K562 (cell line): ENCODE measurements at regions not wholly inside any gene's neighbourhood (a gene's known extent, or its start where the extent isn't known, plus 50 kb on each side); places are given as distances from the start of the nearest gene placed in this dataset.

ENCODE experiments used
- ATAC-seq: fragments of 200-7000 bp; cut with Tn5 transposase; 3 replicates; pipeline ENCODE4 v1.9.1; 2020; ENCODE audit warnings: moderate library complexity
- BruUV-seq: library from RNA; stranded (reverse); fragments of 400-500 nt; replicated peaks from 2 replicates; lab custom pipeline; 2021; lab: Mats Ljungman, UMichigan
- CTCF ChIA-PET: fragments of 300-600 bp; formaldehyde crosslinking; extraction: SDS; loops from one replicate; lab custom pipeline; 2021; ENCODE audit warnings: low intra/inter-chr PET ratio; lab: Yijun Ruan, JAX
- POLR2A ChIA-PET: fragments of 300-600, 350-650 bp; sonication (Branson Sonifier 250); formaldehyde crosslinking; extraction: SDS; loops from one replicate; lab custom pipeline; 2021; ENCODE audit warnings: antibody characterized with exemption, inconsistent platforms; lab: Yijun Ruan, JAX
- DNase-seq, 4 experiments: peaks; one replicate each; pipeline versions ENCODE4 v3.0.0 to v3.0.0-alpha.2; 2011 to 2018; ENCODE audit warnings: low spot score in 3 of 4, mixed read lengths in 3 of 4; ENCODE audit errors: extremely low read depth in 1 of 4
- FAIRE-seq: peaks from 2 replicates; lab custom pipeline; 2011; peaks lifted over from hg19 to GRCh38; lab: Jason Lieb, UNC
- H2AFZ ChIP-seq: 2 replicates; pipeline ENCODE4 v1.6.0; 2011; ENCODE audit warnings: low read depth, low read length, control low read depth, inconsistent platforms
- H3K27ac ChIP-seq: fragments of 200-600 bp; 3 replicates; pipeline ENCODE4 v1.8.0; 2011; ENCODE audit warnings: low read depth, mild to moderate bottlenecking, control low read depth, inconsistent platforms, low read length, moderate library complexity, mixed read lengths; ENCODE audit errors: extremely low read depth
- H3K27me3 ChIP-seq, 2 experiments: fragments of 300-600 bp in 1 of 2; 2 replicates in 1 of 2; 3 replicates in 1 of 2; pipeline versions ENCODE4 v1.6.0 to v1.8.0; 2011; ENCODE audit warnings: inconsistent platforms in 2 of 2, low read length in 2 of 2, mild to moderate bottlenecking in 1 of 2, mixed read lengths in 1 of 2, moderate library complexity in 1 of 2; ENCODE audit not compliant: control insufficient read depth in 2 of 2, insufficient read depth in 2 of 2
- H3K36me3 ChIP-seq: fragments of 300-600 bp; 3 replicates; pipeline ENCODE4 v1.8.0; 2011; ENCODE audit warnings: mild to moderate bottlenecking, low read length, inconsistent platforms; ENCODE audit not compliant: control insufficient read depth, insufficient read depth
- H3K4me1 ChIP-seq, 2 experiments: fragments of 200-600 bp in 1 of 2; replicated peaks in 1 of 2; 2 replicates in 1 of 2; 3 replicates in 1 of 2; pipeline versions ENCODE4 v1.5.1 to v1.8.0; 2011; ENCODE audit warnings: inconsistent platforms in 2 of 2, low read length in 2 of 2, mild to moderate bottlenecking in 1 of 2, mixed read lengths in 1 of 2, moderate library complexity in 1 of 2; ENCODE audit not compliant: control insufficient read depth in 2 of 2, insufficient read depth in 2 of 2
- H3K4me2 ChIP-seq: 2 replicates; pipeline ENCODE4 v1.6.1; 2011; ENCODE audit warnings: low read length, control low read depth, inconsistent platforms, mixed read lengths; ENCODE audit not compliant: insufficient read depth
- H3K4me3 ChIP-seq: fragments of 200-600 bp; sonication (generic), shearing (Covaris generic); 2 replicates; pipeline ENCODE4 v1.5.1; 2016; ENCODE audit warnings: control low read depth, inconsistent platforms
- H3K79me2 ChIP-seq: fragments of 200-600 bp; 3 replicates; pipeline ENCODE4 v1.8.0; 2011; ENCODE audit warnings: low read length, inconsistent platforms; ENCODE audit not compliant: control insufficient read depth, insufficient read depth
- H3K9ac ChIP-seq, 2 experiments: 2 replicates each; pipeline versions ENCODE4 v1.6.0 to v1.6.1; 2011; ENCODE audit warnings: low read depth in 2 of 2, low read length in 2 of 2, control low read depth in 1 of 2, inconsistent platforms in 1 of 2, mild to moderate bottlenecking in 1 of 2, mixed read lengths in 1 of 2; ENCODE audit not compliant: insufficient read depth in 1 of 2
- H3K9me1 ChIP-seq: one replicate; pipeline ENCODE4 v1.6.0; 2011; ENCODE audit warnings: inconsistent platforms, mild to moderate bottlenecking, low read length, moderate library complexity; ENCODE audit not compliant: control insufficient read depth, insufficient read depth
- H3K9me3 ChIP-seq: replicated peaks from 2 replicates; pipeline ENCODE4 v1.5.1; 2011; ENCODE audit warnings: low read depth, low read length, inconsistent platforms; ENCODE audit not compliant: control insufficient read depth, insufficient read depth
- H4K20me1 ChIP-seq: replicated peaks from 2 replicates; pipeline ENCODE4 v1.6.1; 2011; ENCODE audit warnings: low read length, inconsistent platforms, mixed read lengths; ENCODE audit not compliant: control insufficient read depth, insufficient read depth
- DNMT1 ChIP-seq: fragments of 450-650 bp; IDR thresholded peaks from 2 replicates; pipeline ENCODE4 v1.6.1; 2016; ENCODE audit warnings: antibody characterized with exemption, mild to moderate bottlenecking
- MCM5 ChIP-seq: fragments of 450-650 bp; IDR thresholded peaks from 2 replicates; pipeline ENCODE4 v1.6.1; 2016; ENCODE audit warnings: low read depth
- NONO ChIP-seq, 2 experiments: fragments of 200-400 bp in 1 of 2; fragments of 450-650 bp in 1 of 2; formaldehyde crosslinking in 1 of 2; IDR thresholded peaks; 2 replicates each; pipeline ENCODE4 v1.6.1; 2017; ENCODE audit warnings: low read depth in 2 of 2, mild to moderate bottlenecking in 2 of 2, moderate library complexity in 2 of 2, low read length in 1 of 2
- SOX6 ChIP-seq: fragments of 450-650 bp; IDR thresholded peaks from 2 replicates; pipeline ENCODE4 v1.6.1; 2014; ENCODE audit warnings: mild to moderate bottlenecking
- SRF ChIP-seq, 2 experiments: fragments of 250-450, 450-650 bp in 1 of 2; sonication (Bioruptor Pico) in 1 of 2; sonication (generic) in 1 of 2; formaldehyde crosslinking; IDR thresholded peaks; 2 replicates each; pipeline versions ENCODE4 v1.5.0 to v1.5.1; 2020 to 2022; ENCODE audit warnings: mild to moderate bottlenecking in 1 of 2, missing genetic modification reagents in 1 of 2
- TRIM28 ChIP-seq: fragments of 450-650 bp; IDR thresholded peaks from 2 replicates; pipeline ENCODE4 v1.6.1; 2017
- WGBS: fragments of 100-300 bp; shearing (Covaris generic); methylation state at CpG from one replicate; pipeline ENCODE4 v1.1.6; 2016; ENCODE audit warnings: low coverage, mixed read lengths; ENCODE audit not compliant: insufficient coverage; ENCODE audit errors: missing lambda C conversion rate; 5-methylcytosine and 5-hydroxymethylcytosine counted together
- in situ Hi-C: fragments of 300-500 bp; cut with MboI; formaldehyde crosslinking; loops from 4 replicates; pipeline ENCODE4 v1.15.0; 2018; ENCODE audit warnings: inconsistent platforms, mixed read lengths
- intact Hi-C: fragments of 100-400 bp; cut with micrococcal nuclease; formaldehyde crosslinking; loops from 2 replicates; pipeline ENCODE4 v1.14.2; 2022
- TF ChIP-seq, protein P1 (sequence below), 2 experiments: fragments of 450-650 bp in 1 of 2; sonication (generic) in 1 of 2; formaldehyde crosslinking in 1 of 2; IDR thresholded peaks; 2 replicates each; pipeline versions ENCODE4 v1.7.1 to v1.9.0; 2016 to 2022; ENCODE audit warnings: inconsistent platforms in 1 of 2, mild to moderate bottlenecking in 1 of 2, missing genetic modification reagents in 1 of 2

GRCh38 chr16:51402298-51402697 is 251.2 kb upstream of the SALL1 start (continued):
- TF ChIP-seq, protein P1, sequence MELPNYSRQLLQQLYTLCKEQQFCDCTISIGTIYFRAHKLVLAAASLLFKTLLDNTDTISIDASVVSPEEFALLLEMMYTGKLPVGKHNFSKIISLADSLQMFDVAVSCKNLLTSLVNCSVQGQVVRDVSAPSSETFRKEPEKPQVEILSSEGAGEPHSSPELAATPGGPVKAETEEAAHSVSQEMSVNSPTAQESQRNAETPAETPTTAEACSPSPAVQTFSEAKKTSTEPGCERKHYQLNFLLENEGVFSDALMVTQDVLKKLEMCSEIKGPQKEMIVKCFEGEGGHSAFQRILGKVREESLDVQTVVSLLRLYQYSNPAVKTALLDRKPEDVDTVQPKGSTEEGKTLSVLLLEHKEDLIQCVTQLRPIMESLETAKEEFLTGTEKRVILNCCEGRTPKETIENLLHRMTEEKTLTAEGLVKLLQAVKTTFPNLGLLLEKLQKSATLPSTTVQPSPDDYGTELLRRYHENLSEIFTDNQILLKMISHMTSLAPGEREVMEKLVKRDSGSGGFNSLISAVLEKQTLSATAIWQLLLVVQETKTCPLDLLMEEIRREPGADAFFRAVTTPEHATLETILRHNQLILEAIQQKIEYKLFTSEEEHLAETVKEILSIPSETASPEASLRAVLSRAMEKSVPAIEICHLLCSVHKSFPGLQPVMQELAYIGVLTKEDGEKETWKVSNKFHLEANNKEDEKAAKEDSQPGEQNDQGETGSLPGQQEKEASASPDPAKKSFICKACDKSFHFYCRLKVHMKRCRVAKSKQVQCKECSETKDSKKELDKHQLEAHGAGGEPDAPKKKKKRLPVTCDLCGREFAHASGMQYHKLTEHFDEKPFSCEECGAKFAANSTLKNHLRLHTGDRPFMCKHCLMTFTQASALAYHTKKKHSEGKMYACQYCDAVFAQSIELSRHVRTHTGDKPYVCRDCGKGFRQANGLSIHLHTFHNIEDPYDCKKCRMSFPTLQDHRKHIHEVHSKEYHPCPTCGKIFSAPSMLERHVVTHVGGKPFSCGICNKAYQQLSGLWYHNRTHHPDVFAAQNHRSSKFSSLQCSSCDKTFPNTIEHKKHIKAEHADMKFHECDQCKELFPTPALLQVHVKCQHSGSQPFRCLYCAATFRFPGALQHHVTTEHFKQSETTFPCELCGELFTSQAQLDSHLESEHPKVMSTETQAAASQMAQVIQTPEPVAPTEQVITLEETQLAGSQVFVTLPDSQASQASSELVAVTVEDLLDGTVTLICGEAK (IDR thresholded peaks at IDR 0.05) = no peak
- TF ChIP-seq, protein P1 (CRISPR knock-in tag; IDR thresholded peaks at IDR 0.05) = no peak

DNA sequence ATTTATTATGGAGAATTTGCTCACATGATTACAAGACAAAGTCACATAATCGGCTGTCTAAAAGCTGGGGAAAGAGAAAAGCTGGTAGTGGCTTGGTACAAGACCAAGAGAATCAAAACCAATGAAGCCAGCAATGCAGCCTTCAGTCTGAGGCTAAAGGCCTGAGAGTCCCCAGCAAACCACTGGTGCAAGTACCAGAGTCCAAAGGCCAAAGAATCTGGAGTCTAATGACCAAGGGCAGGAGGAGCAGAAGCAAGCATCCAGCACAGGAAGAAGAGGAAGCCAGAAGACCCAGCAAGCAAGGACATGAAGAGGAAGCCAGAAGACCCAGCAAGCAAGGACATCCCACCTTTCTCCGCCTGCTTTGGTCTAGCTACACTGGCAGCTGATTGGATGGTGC is 250.6 kb upstream of the SALL1 start:
- H3K27me3 ChIP-seq = no peaks in the 10 kb centered on the region
- WGBS = 0% methylated on average over 2 of the region's 2 CpGs
- no peak overlapping the region for H3K4me2 ChIP-seq
- no peak for FAIRE-seq
- H3K9me3 ChIP-seq = no peaks in the 10 kb centered on the region
- no peak for ATAC-seq
- no peak overlapping the region for H3K9ac ChIP-seq
- no peaks in the 10 kb centered on the region for H3K36me3 ChIP-seq
- no peaks in the 10 kb centered on the region for H3K79me2 ChIP-seq
- POLR2A ChIA-PET = no interaction called here
- no TSS peak for BruUV-seq
- intact Hi-C loops (no loop called here), in situ Hi-C loops (no loop called here)
- no peaks in the 10 kb centered on the region for H3K4me1 ChIP-seq
- CTCF ChIA-PET = no interaction called here
- no peak overlapping the region for H3K27ac ChIP-seq
- no peaks in the 10 kb centered on the region for H4K20me1 ChIP-seq
- TF ChIP-seq SOX6 (no peak), MCM5 (no peak), SRF (CRISPR knock-in tag; IDR thresholded peaks at IDR 0.05) (no peak), TRIM28 (no peak), NONO (IDR thresholded peaks at IDR 0.05; ENCODE audit: low read depth in 2 of 2, low read length in 1 of 2) (no peak), DNMT1 (no peak)
- DNase-seq = no peak
- H2AFZ ChIP-seq = no peak overlapping the region
- no peak overlapping the region for H3K4me3 ChIP-seq
- H3K9me1 ChIP-seq = no peaks in the 10 kb centered on the region
